Astrocyte of the cerebellum (primary cell): ENCODE measurements at regions not wholly inside any gene's neighbourhood (a gene's known extent, or its start where the extent isn't known, plus 50 kb on each side); places are given as distances from the start of the nearest gene placed in this dataset.

Experiments used
- DNase-seq: peaks from one replicate; pipeline ENCODE4 v3.0.0-alpha.2; 2011; ENCODE audit warnings: low read depth
- H3K4me3 ChIP-seq: 2 replicates; pipeline ENCODE4 v1.5.1; 2011; ENCODE audit warnings: mild to moderate bottlenecking, low read depth, low read length, moderate library complexity
- in situ Hi-C: cut with HindIII; loops from 2 replicates; pipeline ENCODE4 v1.10.0; 2017; ENCODE audit warnings: low sequenced_read_pairs
- TF ChIP-seq, protein P1 (sequence below): IDR thresholded peaks from 2 replicates; pipeline ENCODE4 v1.5.1; 2012; ENCODE audit warnings: low read length, low read depth, moderate library complexity, mild to moderate bottlenecking; ENCODE audit errors: missing control alignments

DNA sequence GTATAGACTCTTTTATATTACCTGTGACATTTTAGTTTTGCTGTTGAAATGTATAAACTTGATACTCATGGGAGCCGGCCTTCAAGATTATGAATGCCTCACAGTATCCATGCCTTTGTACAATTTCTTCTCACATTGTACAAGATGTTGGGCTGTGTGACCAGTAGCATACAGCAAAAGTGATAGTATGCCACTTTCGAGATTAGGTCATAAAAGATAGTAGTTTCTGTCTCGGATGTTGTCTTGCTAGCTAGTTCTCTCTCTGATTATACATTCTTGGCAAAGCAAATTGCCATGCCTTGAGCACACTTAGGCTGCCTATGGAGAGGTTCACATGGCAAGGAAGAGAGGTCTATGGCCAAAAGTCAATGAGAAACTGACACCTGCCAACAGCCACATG, 1309.8 kb upstream of the CDH8 start:
- no peak overlapping the region for H3K4me3 ChIP-seq
- TF ChIP-seq, protein P1, sequence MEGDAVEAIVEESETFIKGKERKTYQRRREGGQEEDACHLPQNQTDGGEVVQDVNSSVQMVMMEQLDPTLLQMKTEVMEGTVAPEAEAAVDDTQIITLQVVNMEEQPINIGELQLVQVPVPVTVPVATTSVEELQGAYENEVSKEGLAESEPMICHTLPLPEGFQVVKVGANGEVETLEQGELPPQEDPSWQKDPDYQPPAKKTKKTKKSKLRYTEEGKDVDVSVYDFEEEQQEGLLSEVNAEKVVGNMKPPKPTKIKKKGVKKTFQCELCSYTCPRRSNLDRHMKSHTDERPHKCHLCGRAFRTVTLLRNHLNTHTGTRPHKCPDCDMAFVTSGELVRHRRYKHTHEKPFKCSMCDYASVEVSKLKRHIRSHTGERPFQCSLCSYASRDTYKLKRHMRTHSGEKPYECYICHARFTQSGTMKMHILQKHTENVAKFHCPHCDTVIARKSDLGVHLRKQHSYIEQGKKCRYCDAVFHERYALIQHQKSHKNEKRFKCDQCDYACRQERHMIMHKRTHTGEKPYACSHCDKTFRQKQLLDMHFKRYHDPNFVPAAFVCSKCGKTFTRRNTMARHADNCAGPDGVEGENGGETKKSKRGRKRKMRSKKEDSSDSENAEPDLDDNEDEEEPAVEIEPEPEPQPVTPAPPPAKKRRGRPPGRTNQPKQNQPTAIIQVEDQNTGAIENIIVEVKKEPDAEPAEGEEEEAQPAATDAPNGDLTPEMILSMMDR, result no peak
- DNase-seq, result no peak

DNA sequence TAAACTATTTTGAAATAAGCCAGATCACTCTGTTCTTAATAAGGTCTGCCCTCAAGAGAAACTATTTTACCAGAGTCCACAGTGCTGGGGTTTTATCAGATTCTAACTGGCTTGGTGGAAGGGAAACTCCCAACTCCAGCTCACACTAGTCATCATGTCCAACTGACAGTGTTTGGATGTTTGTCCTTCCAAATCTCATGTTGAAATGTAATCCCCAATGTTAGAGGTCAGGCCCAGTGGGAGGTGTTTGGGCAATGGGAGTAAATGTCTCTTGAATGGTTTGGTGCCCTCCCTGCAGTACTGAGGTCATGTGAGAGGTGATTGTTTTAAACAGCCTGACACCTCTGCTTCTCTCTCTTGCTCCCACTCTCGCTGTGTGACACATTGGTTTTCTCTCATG, 1301.0 kb upstream of the CDH8 start:
- in situ Hi-C loops, result no loop called here
- no peak overlapping the region for H3K4me3 ChIP-seq
- DNase-seq, result no peak
- TF ChIP-seq, protein P1, result no peak

More for the DNA sequence above, 1309.8 kb upstream of the CDH8 start:
- in situ Hi-C loops, result no loop called here

GRCh38 chr16:63331111-63331510, 1294.9 kb upstream of the CDH8 start:
- DNase-seq, result no peak
- TF ChIP-seq, protein P1, result no peak
- H3K4me3 ChIP-seq, result no peak overlapping the region
- in situ Hi-C loops, result no loop called here

GRCh38 chr16:63326736-63327339, 1290.6 kb upstream of the CDH8 start:
- no peak overlapping the region for H3K4me3 ChIP-seq
- no peak for DNase-seq
- TF ChIP-seq, protein P1, result no peak
- in situ Hi-C loops, result no loop called here

- TF ChIP-seq, protein P1, result no peak
- DNase-seq, result no peak
- no peak overlapping the region for H3K4me3 ChIP-seq
- in situ Hi-C loops, result no loop called here
Measured at GRCh38 chr16:63323722-63324705, 1287.8 kb upstream of the CDH8 start.

DNA sequence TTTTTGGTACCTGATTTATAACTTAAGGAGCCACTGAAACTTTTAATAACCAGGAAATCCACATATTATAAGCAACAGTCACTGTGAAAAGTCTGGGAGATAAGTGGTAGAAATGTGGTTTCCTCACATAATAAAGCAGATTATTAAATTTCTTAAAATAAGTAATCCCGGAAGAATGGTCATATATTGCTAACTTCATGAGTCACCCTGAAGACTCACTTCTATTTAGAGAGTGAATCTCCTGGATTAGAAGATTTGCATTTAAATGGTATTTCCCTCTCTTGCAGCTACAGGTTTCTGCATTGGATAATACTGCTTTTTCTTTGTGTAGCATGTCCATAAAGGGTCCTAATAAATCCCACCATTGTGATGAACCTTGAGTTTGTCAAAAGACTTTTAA, 1286.8 kb upstream of the CDH8 start:
- no peak overlapping the region for H3K4me3 ChIP-seq
- no peak for DNase-seq
- in situ Hi-C loops, result no loop called here
- TF ChIP-seq, protein P1, result no peak
